Gastroesophageal sphincter (tissue), 4 donors: ENCODE measurements at regions not wholly inside any gene's neighbourhood (a gene's known extent, or its start where the extent isn't known, plus 50 kb on each side); places are given as distances from the start of the nearest gene placed in this dataset.
A peak's percentile ranks its signal among the peaks of the same experiment; 100 is the strongest.

Experiments
- ATAC-seq: fragments of 150-250 bp; one replicate; pipeline ENCODE4 v1.9.1; 2016; ENCODE audit warnings: mild to moderate bottlenecking, moderate library complexity
- H3K27ac ChIP-seq, 4 donors: fragments of 200-600 bp; sonication (generic) in 3 of 4; 1 replicate in 3 of 4; 2 replicates in 1 of 4; pipeline ENCODE4 v1.5.1; 2016 to 2019
- H3K27me3 ChIP-seq: fragments of 200-600 bp; sonication (generic); one replicate; pipeline ENCODE4 v1.5.1; 2019
- H3K36me3 ChIP-seq, 2 donors: fragments of 200-600 bp; sonication (generic); one replicate each; pipeline ENCODE4 v1.5.1; 2019; ENCODE audit warnings: control low read depth in 1 of 2
- H3K4me1 ChIP-seq, 3 donors: fragments of 200-600 bp; sonication (generic); 1 replicate in 2 of 3; 2 replicates in 1 of 3; pipeline ENCODE4 v1.5.1; 2016 to 2019; ENCODE audit warnings: control low read depth in 2 of 3
- H3K4me3 ChIP-seq, 2 donors: fragments of 200-600 bp; sonication (generic); one replicate each; pipeline ENCODE4 v1.5.1; 2019; ENCODE audit warnings: mild to moderate bottlenecking in 1 of 2, moderate library complexity in 1 of 2
- H3K9me3 ChIP-seq, 3 donors: fragments of 200-600 bp; sonication (generic); one replicate each; pipeline ENCODE4 v1.5.1; 2017 to 2019; ENCODE audit warnings: control low read depth in 2 of 3
- EP300 ChIP-seq: sonication (generic); formaldehyde crosslinking; IDR thresholded peaks from one replicate; pipeline ENCODE4 v1.6.1; 2017; ENCODE audit warnings: antibody characterized with exemption, mild to moderate bottlenecking
- POLR2A ChIP-seq, 2 donors: fragments of 450-650 bp; IDR thresholded peaks; one replicate each; pipeline ENCODE4 v1.6.1; 2017; ENCODE audit warnings: antibody characterized with exemption in 2 of 2, mild to moderate bottlenecking in 2 of 2, moderate library complexity in 1 of 2
- POLR2AphosphoS5 ChIP-seq: sonication (generic); formaldehyde crosslinking; IDR thresholded peaks from one replicate; pipeline ENCODE4 v1.6.1; 2017; ENCODE audit warnings: antibody characterized with exemption
- WGBS, 2 donors: methylation state at CpG; one replicate each; pipeline ENCODE4 v1.1.5; 2018; ENCODE audit warnings: low coverage in 1 of 2; 5-methylcytosine and 5-hydroxymethylcytosine counted together
- TF ChIP-seq, protein P1 (sequence below), 4 experiments: fragments of 200-600 bp in 2 of 4; fragments of 450-650 bp in 2 of 4; sonication (generic) in 1 of 4; IDR thresholded peaks; one replicate each; pipeline ENCODE4 v1.5.1; 2017 to 2019; ENCODE audit warnings: antibody characterized with exemption in 4 of 4, mild to moderate bottlenecking in 2 of 4, moderate library complexity in 2 of 4

DNA sequence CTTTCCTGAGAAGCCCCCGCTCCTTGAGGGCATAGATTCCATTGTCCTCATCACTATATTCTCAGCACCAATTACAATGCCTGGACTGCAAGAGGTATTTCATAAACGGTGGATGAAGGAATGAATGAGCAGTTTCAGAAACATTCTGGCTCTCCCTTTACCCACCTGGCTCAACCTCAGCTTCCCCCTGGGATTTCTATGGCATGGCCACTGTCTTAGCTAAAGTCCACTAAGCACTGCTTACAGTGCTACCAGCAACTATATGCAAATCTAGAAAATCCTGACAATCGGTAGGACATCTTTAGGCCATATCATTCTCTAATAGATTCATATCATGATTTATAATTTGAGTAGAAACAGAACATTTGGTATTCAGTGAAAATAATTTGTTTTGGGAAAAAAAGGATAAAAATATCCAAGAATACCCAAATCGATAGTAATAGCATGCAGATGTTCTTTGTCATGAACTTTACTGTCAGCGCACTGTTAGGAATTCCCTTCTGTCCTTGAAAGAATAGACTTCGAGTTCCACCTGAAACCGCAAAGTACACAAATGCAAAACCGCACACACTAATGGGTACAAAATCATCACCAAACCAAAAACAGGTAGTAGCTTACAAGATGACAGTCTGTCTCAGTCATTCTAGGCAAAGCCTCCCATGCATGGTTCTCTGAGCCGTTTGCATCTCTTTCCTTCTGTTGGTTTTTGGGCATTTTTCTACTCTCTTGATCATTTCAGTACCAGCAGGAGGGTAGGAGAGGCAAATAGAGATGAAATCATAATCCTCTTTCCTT lies 303.6 kb upstream of the ID2 start:
- no peak for TF ChIP-seq POLR2A (IDR thresholded peaks at IDR 0.05)
- TF ChIP-seq EP300: no peak
- no peak for TF ChIP-seq POLR2AphosphoS5
- TF ChIP-seq, protein P1, sequence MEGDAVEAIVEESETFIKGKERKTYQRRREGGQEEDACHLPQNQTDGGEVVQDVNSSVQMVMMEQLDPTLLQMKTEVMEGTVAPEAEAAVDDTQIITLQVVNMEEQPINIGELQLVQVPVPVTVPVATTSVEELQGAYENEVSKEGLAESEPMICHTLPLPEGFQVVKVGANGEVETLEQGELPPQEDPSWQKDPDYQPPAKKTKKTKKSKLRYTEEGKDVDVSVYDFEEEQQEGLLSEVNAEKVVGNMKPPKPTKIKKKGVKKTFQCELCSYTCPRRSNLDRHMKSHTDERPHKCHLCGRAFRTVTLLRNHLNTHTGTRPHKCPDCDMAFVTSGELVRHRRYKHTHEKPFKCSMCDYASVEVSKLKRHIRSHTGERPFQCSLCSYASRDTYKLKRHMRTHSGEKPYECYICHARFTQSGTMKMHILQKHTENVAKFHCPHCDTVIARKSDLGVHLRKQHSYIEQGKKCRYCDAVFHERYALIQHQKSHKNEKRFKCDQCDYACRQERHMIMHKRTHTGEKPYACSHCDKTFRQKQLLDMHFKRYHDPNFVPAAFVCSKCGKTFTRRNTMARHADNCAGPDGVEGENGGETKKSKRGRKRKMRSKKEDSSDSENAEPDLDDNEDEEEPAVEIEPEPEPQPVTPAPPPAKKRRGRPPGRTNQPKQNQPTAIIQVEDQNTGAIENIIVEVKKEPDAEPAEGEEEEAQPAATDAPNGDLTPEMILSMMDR (IDR thresholded peaks at IDR 0.05): no peak
- H3K27ac ChIP-seq: no peak overlapping the region
- no peak overlapping the region for H3K4me3 ChIP-seq
- no peaks in the 10 kb centered on the region for H3K36me3 ChIP-seq
- 84 to 88% methylated on average over 7 to 8 of the region's 9 CpGs for WGBS, 2 donors
- H3K27me3 ChIP-seq: no peaks in the 10 kb centered on the region
- no peaks in the 10 kb centered on the region for H3K4me1 ChIP-seq
- H3K9me3 ChIP-seq: peaks cover 0 to 4% (median 0%) of the 10 kb centered on the region in 3 donors
- no peak for ATAC-seq

DNA sequence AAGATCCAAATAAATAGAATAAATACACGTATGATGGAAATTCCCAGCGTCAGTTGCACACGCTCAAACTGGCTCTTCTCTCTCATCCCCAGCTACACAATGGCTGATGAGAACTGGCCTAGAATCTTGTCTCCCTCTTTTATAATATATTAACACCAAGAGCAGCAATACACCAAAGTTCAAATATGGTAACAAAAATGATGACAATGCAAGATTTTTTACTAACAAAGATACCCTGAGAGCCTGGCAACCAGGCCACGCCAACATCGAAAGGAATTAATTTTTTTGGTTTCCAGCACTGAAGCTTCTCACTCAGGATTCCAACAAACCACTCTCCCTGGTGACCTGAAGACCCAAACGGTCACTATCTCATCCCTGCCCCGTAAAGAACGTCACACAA lies 302.7 kb upstream of the ID2 start:
- H3K4me1 ChIP-seq: no peaks in the 10 kb centered on the region
- no peaks in the 10 kb centered on the region for H3K27me3 ChIP-seq
- ATAC-seq: no peak
- H3K36me3 ChIP-seq: no peaks in the 10 kb centered on the region
- H3K27ac ChIP-seq: no peak overlapping the region
- 88 to 91% methylated on average over 6 to 8 of the region's 8 CpGs for WGBS, 2 donors
- no peaks in the 10 kb centered on the region for H3K9me3 ChIP-seq
- H3K4me3 ChIP-seq: no peak overlapping the region
- TF ChIP-seq POLR2AphosphoS5: no peak
- no peak for TF ChIP-seq EP300
- TF ChIP-seq POLR2A (IDR thresholded peaks at IDR 0.05): no peak
- TF ChIP-seq, protein P1 (IDR thresholded peaks at IDR 0.05): no peak

DNA sequence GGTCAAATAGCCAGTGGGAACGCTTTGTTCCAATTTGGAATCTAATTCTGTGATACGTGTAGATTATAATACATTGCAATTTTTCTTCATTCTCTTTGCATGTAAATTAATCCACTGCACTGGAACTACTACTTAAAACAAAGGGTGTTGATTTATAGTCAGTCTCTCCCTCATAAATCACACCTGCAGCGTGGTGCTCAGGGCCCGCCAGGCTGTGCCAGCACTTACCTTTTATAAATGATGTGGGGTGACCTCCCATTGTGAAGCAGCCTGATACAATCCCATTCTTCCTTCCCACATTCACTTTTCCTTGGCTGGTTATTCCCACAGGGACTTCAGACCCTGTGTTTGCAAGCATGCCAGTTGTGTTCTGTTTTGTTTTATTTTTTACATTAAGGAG lies 302.3 kb upstream of the ID2 start:
- Histone ChIP-seq H3K27ac (peak overlapping the region in 1 of 4 donors; percentile 9), H3K27me3 (no peaks in the 10 kb centered on the region), H3K36me3 (no peaks in the 10 kb centered on the region), H3K4me1 (no peaks in the 10 kb centered on the region), H3K9me3 (no peaks in the 10 kb centered on the region), H3K4me3 (no peak overlapping the region)
- no peak for ATAC-seq
- TF ChIP-seq EP300: no peak
- no peak for TF ChIP-seq POLR2A (IDR thresholded peaks at IDR 0.05)
- TF ChIP-seq POLR2AphosphoS5: no peak
- TF ChIP-seq, protein P1 (IDR thresholded peaks at IDR 0.05): no peak
- 74 to 83% methylated on average over 4 of the region's 4 CpGs for WGBS, 2 donors

DNA sequence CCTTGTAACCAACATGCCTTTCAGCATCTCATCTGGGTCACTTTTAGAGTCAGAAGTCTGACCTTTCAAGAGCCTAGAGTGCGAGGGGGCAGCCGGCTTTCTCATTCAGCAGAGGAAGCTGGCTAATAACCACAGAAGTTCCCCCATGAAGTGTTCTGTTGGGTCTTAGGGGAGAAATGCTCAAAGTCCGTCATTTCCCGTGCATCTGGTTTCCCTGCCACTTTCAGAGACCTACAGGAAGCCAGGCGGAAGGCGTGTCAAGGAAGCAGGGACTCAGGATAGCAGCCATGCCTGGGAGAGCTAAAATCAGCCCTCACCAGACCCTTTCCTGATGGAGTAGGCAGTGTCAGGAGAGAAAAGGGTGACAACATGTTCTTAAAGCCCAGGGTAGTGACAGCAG lies 301.8 kb upstream of the ID2 start:
- Histone ChIP-seq H3K27me3 (no peaks in the 10 kb centered on the region), H3K4me1 (no peaks in the 10 kb centered on the region), H3K4me3 (no peak overlapping the region), H3K9me3 (no peaks in the 10 kb centered on the region), H3K27ac (peak overlapping the region in 1 of 4 donors; percentile 9), H3K36me3 (no peaks in the 10 kb centered on the region)
- whole genome bisulfite sequencing, 2 donors: 60 to 78% methylated on average over 1 to 3 of the region's 6 CpGs
- TF ChIP-seq POLR2AphosphoS5: no peak
- TF ChIP-seq EP300: no peak
- no peak for TF ChIP-seq POLR2A (IDR thresholded peaks at IDR 0.05)
- TF ChIP-seq, protein P1 (IDR thresholded peaks at IDR 0.05): no peak
- peak; percentile 28 for ATAC-seq

DNA sequence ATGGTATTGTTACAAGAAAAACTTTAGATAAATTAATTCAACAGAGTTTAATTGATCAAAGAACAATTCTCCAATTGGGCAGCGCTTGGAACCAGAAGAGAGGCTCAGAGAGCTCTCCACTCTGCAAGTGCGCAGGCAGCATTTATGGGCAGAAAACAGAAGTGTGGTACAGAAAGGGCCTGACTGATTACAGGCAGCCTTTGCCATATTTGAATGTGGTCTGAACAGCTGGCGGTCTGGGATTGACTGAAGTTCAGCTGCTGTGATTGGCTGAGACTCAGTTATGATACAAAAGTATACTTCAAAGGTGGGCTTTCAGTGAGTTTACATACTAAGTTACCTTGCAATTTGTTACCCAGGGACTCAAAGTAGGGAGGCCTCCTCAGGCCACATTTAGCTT lies 301.3 kb upstream of the ID2 start:
- TF ChIP-seq POLR2AphosphoS5 (no peak), EP300 (no peak), POLR2A (IDR thresholded peaks at IDR 0.05) (no peak)
- TF ChIP-seq, protein P1 (IDR thresholded peaks at IDR 0.05): no peak
- no peak overlapping the region for H3K4me3 ChIP-seq
- no peak for ATAC-seq
- peak overlapping the region in 1 of 4 donors; percentile 9 for H3K27ac ChIP-seq
- H3K27me3 ChIP-seq: no peaks in the 10 kb centered on the region
- H3K36me3 ChIP-seq: no peaks in the 10 kb centered on the region
- H3K9me3 ChIP-seq: no peaks in the 10 kb centered on the region
- H3K4me1 ChIP-seq: no peaks in the 10 kb centered on the region
- WGBS, 2 donors: 52 to 71% methylated on average over 2 to 3 of the region's 3 CpGs
